ENCODE measurements at regions not wholly inside any gene's neighbourhood (a gene's known extent, or its start where the extent isn't known, plus 50 kb on each side); places are given as distances from the start of the nearest gene placed in this dataset.

DNA sequence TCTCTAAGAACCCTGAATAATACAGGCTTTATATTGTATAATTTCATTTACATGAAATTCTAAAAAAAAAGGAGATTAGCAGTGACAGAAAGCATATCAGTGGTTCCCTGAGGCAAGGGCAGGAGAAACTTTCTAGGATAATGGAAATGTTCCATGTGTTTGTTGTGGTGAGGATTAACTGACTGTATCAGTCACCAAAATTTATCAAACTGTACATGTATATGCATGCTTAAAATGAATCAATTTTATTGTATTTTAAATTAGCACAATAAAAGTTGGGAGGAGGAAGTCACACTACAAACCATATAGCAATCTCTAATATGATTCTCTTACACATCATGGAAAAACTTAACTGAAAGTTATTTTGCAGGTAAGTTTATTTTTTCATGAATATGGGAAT is 396.8 kb downstream of the EFNB2 start:
- TF ChIP-seq, protein P1, sequence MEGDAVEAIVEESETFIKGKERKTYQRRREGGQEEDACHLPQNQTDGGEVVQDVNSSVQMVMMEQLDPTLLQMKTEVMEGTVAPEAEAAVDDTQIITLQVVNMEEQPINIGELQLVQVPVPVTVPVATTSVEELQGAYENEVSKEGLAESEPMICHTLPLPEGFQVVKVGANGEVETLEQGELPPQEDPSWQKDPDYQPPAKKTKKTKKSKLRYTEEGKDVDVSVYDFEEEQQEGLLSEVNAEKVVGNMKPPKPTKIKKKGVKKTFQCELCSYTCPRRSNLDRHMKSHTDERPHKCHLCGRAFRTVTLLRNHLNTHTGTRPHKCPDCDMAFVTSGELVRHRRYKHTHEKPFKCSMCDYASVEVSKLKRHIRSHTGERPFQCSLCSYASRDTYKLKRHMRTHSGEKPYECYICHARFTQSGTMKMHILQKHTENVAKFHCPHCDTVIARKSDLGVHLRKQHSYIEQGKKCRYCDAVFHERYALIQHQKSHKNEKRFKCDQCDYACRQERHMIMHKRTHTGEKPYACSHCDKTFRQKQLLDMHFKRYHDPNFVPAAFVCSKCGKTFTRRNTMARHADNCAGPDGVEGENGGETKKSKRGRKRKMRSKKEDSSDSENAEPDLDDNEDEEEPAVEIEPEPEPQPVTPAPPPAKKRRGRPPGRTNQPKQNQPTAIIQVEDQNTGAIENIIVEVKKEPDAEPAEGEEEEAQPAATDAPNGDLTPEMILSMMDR (conservative IDR thresholded peaks at IDR 0.05; ENCODE audit: low read depth, low read length) = no peak
- TF ChIP-seq EZH2 (IDR thresholded peaks at IDR 0.05; ENCODE audit: low read length, unreplicated experiment) = no peak
